T-helper 2 cell (primary cell): ENCODE measurements at regions not wholly inside any gene's neighbourhood (a gene's known extent, or its start where the extent isn't known, plus 50 kb on each side); places are given as distances from the start of the nearest gene placed in this dataset.

Source experiments
- DNase-seq, 5 experiments: peaks; one replicate each; pipeline versions ENCODE4 v3.0.0 to v3.0.0-alpha.2; 2012 to 2022

DNA sequence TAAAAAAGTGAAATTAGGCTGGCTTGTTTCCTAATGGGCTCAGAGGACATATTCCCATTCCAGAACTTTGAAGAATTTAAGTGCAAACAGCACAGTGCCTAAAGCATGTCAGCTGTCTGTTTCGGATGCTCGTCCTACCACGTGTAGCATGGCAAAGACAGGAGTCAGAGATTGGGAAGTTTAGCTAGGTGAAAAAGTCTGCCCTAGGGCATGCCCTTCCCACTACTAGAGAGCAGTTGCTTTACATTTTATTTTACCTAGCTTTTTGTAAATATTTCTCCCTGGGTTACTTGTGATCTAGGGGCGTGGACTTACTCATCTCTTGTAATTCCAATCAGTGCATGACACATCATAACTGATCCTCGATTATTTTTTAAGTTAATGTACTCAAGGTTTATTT, 111.1 kb downstream of the LMO4 start:
- no peak for DNase-seq

- peak in 3 of 5 experiments; percentile 13 to 96 (median 41) for DNase-seq
Measured at GRCh38 chr1:87449348-87449963, 120.8 kb downstream of the LMO4 start.

DNA sequence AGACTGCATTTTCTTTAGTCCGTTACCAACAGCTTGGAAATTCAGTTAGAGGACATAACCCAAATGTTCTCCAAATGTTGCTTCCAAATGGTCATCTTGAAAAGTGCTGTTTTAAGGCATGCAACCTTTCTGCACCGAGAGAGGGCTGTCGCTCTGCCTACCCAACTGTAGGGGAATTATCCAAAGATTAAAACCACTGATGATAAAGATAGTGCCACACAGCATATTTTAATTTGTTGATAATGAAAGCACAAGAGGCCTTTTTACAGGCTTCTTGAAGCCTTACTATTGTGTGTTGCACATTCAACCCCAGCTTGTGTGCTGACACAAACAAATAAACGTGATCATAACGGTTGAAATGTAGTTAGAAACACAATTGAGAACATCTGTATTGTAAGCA, 121.5 kb downstream of the LMO4 start:
- peak in 1 of 5 experiments; percentile 75 for DNase-seq

DNA sequence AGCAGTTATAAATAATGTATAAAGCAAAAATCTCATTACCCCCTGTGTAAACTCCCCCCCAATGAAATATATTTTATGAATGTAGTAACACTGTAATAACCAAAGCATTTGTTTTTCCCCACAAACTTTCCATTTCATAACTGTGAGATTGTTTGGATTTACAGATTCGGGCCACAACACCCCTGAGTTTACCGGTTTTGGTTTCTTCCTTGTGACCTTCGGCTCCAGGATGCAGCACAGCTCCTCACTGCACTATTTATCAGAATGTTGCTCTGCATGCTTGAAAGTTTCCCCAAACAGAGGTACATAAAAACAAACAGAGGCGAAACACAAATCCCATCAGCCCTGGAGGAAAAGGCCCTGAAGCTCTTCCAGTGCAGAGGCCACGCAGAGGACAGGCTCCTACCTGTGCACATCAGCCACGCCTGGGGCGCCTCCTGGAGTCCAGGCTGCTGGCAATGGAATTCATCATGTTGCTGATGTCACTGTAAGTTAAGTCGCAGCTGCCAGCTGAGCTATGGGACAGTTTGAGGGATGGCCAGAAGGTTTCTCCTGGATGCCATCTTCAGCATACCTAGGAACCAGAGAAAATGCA, 122.0 kb downstream of the LMO4 start:
- DNase-seq = peak in 2 of 5 experiments; percentile 9 to 76

DNA sequence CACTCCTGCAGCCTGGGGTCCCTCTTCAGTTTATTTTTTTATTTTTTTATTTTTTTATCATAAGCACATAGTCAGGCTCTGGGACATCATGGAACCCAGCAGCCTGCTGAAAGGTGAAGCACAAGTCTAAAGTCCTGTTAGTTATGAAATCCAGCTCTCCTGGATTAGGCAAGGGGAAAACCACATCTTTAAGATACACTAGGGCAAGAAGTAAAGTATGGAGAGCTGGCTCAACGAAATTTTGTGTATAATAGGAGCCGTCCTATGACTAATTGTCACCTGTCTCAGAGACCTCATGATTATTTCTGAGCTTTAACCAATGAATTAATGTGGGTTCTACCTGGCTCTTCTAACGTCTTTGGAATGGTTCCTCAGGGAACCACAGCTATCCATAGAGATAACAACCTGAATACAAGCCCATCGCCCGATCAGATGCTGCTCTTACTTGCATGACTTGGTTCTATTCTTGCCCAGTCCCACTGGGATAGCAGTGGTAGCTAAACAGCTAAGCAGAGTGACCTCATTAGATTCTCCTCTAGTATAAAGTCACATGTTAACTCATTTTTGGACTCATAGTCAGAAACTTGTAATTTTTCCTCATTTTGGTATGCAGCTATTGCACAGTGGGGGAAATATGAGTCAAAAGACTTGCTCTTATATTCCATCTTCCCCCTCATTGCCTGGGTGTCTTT, 122.7 kb downstream of the LMO4 start:
- DNase-seq = no peak

GRCh38 chr1:87452648-87453047, 124.0 kb downstream of the LMO4 start:
- no peak for DNase-seq

DNA sequence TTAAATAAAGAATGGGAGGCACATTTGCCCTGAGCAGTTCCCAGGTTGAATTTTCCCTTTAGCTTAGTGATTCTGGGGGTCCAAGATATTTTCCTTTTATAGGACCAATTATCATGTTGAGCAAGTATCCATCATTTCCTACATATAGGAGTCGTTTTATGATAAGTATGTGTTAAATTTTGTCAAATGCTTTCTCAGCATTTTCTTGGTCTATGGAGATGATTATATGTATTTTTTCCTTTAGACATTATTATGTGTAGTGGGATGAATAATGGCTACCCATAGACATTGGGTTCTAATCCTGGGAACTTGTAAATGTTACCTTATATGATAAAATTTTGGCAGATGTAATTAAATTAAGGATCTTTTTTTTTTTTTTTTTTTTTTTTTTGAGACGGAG, 128.7 kb downstream of the LMO4 start:
- no peak for DNase-seq

- DNase-seq = no peak
Measured at GRCh38 chr1:87462894-87463293, 134.2 kb downstream of the LMO4 start.

DNA sequence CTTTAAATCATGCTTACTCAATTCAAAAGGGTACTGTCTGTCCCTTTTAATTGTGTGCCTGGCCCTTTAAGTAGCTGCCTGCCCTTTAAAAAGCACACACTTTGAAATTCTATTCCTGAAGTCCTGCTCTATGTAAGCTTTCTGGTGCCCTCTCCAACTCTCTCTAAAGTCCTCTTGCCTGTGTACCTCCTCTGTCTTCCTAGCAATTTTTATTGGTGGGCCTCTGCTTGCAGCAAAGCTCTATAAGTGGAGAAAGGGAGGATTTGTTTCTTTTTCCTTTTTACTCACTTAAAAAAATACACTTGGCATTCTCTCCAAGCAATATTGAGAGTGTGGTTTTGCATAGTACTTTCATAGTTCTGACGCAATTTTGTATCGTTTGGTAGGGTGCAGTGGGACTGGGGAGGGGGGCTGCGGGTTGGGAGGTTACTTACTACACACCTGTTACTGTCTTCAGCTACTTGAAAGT, 135.4 kb downstream of the LMO4 start:
- peak in 1 of 5 experiments; percentile 44 for DNase-seq

DNA sequence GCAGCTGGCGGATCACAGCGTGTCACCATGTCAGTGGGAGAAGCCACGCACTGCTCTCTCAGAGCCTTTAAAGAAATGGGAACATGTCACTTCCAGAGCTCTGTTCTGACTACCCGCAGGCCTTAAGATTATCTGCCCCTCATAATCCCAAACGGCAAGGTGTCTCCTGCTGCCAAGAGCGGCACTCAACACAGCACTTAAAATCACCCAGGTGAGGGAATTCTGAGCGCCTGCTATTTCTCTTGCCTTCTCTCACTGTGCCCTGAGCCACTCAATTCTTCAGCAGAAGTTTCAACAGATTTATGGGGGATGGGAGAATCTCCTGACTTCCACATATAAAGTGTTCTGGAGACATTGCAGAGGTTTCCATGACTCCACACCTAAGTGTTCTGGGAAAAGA, 137.9 kb downstream of the LMO4 start:
- DNase-seq = no peak

DNA sequence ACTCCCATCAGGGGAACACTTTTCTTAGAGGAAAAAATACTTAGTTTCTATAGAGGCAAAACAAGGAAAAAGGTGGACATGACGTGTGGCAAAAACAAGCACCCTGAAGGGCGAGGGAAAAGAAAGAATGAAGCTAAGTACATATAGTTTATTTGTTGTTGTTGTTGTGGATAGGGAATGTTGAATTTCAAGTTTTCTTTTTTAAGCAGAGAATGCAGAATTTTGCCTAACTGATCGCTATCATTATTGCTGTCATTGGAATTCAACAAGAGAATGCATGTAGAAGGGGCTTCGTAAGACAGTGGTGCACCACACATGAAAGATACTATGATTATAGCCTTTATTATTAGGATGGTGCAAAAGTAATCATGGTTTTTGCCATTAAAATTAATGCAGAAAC, 144.0 kb downstream of the LMO4 start:
- no peak for DNase-seq

- no peak for DNase-seq
Measured at GRCh38 chr1:87473203-87473661, 144.6 kb downstream of the LMO4 start.

DNA sequence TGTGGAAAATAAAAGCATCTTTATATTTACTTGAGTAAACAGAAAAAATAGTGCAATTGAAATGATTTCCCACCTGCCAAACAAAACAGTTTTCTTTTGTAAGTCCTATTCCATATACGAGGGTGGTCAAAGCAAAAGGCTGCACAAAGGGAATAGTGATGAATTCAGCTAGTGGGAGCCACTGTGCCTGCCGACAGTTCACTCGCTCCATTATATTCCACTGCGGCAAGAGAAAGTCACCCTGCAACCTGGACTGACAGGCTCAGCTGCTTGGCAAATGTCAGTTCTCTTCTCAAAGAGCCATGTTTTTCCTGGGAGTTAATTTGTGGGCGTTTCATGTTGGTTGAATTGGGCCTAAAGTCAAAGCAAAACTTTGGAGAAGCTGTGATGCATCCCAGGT, 145.4 kb downstream of the LMO4 start:
- no peak for DNase-seq

DNA sequence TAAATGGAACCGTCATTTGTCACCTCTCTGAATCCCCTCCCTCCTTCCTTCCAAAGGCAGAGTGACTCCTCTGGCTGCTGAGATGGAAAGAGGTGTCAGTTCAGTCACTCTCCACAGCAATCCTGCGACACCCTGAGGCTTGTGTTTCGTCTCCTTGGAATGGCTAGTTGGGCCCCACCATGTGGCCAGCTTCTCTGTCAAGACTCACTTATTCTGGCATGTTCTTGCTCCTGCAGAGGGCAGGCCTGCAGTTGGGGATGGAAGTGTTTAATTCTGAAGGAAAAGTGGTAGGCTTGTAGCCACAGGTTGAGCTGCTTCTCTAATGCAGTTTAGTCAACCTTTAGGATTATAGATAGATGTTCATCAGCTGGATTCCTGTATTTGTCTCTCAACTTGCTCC, 149.6 kb downstream of the LMO4 start:
- no peak for DNase-seq

- DNase-seq = no peak
Measured at GRCh38 chr1:87495147-87495546, 166.5 kb downstream of the LMO4 start.

- no peak for DNase-seq
Measured at GRCh38 chr1:87495870-87496269, 167.2 kb downstream of the LMO4 start.

GRCh38 chr1:87497380-87498203, 168.9 kb downstream of the LMO4 start:
- no peak for DNase-seq

DNA sequence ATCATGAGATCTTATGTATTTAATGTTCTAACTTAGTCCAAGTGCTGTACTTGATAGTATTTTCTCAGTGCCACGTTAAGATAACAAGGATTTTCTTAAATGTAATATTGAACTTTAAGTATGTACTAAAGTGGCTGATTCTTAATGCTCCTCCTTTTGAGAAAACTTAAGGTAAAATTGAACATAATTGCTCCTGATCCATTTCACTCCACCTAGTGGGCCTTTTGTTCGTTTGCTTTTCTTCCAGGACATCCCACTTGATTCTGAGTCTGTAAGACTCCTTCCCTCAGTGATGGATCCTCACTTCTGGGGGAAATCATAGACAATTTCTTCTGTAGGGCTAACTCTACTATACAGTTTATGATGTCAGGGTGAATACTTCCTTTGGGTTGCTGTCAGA, 173.1 kb downstream of the LMO4 start:
- DNase-seq = no peak

DNA sequence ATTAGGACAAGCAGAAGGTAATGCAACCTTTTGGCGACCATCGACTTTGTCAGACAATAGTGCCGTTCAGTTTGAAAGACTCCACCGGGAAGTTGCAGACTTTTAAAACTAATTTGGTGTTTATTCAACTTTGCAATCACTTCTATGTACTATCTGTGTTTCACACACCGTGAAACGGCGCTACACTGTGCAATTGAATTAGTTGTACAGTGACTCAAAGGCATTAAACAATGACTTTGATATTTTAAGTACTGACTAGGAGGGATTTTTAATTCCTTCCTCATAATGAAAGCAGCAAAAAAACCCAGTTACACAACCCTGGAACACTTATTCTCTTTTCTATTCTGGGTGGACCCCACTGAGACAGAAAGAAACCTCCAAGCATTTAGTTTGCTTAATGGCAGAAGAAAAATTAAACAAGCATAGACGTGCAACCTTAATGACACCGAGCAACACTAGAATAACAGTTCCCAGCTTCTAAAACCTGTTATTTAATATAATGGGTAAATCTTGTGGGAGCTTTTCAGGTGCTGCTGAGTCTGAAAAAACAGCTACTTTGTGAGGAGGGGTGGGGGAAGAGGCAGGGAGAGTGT, 176.8 kb downstream of the LMO4 start:
- DNase-seq = no peak

GRCh38 chr1:87506147-87506546, 177.5 kb downstream of the LMO4 start:
- DNase-seq = no peak

- no peak for DNase-seq
Measured at GRCh38 chr1:87508247-87508787, 179.6 kb downstream of the LMO4 start.

GRCh38 chr1:87510540-87510939, 181.9 kb downstream of the LMO4 start:
- no peak for DNase-seq
